ENCODE measurements at regions not wholly inside any gene's neighbourhood (a gene's known extent, or its start where the extent isn't known, plus 50 kb on each side); places are given as distances from the start of the nearest gene placed in this dataset.

DNA sequence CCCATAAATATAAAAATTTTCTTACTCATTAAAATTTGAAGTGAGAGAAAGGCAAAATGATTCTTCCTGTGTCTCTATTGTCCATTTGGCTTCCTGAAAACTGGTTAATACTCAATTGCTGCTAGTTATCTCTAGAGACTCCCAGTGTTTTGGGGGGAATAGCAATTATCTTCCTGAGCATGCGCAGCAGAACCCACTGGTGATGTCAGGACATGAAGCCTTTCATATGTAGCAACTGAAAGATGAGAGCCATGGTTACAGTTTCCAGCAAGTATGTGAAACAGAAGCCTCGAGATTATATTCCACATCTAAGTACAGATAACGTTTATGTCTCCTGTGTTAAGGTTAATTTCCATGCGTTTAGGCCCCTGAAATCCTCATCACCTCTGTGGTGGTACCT lies 254.3 kb upstream of the FIGN start:
- CTCF ChIA-PET, result interaction anchor here (0.6 kb wide), 1 partner anchor 1198 kb away, joined by 4 read pairs; no protein-coding TSS in a partner anchor
- no CpG with 5 or more reads among the region's 4 CpGs for WGBS, 2 experiments (ENCODE audit: extremely low coverage in 2 of 2, insufficient read length in 1 of 2)
- BruUV-seq (replicated peaks), result no TSS peak

More for the DNA sequence above, 254.3 kb upstream of the FIGN start:
- H4K20me1 ChIP-seq (ENCODE audit: insufficient read depth, low read length), result no peaks in the 10 kb centered on the region
- ATAC-seq (ENCODE audit: low read depth), result no peak
- no peak overlapping the region for H3K27ac ChIP-seq (ENCODE audit: insufficient read depth, low read length)
- H3K9me1 ChIP-seq (ENCODE audit: insufficient read depth, low read length), result no peaks in the 10 kb centered on the region
- no peaks in the 10 kb centered on the region for H3K36me3 ChIP-seq (ENCODE audit: control insufficient read depth, insufficient read depth, low read length)
- in situ Hi-C loops (cut with MboI; ENCODE audit: low sequenced_read_pairs), result no loop called here
- H2BK5ac ChIP-seq (ENCODE audit: low read depth, low read length, poor library complexity, severe bottlenecking), result no peak overlapping the region
- H3K4me1 ChIP-seq (ENCODE audit: control insufficient read depth, insufficient read depth, low read length), result no peaks in the 10 kb centered on the region
- peaks cover 7% of the 10 kb centered on the region; the same call in 1 of the 2 replicates for H3K9me3 ChIP-seq (ENCODE audit: control insufficient read depth, insufficient read depth, low read length)
- no peak overlapping the region for H2AK5ac ChIP-seq (ENCODE audit: low read depth, low read length)
- no peak for TF ChIP-seq MAZ (IDR thresholded peaks at IDR 0.05; ENCODE audit: borderline replicate concordance, low read depth, low read length)
- TF ChIP-seq CEBPB (IDR thresholded peaks at IDR 0.05; ENCODE audit: low read depth, low read length), result no peak
- no peak for TF ChIP-seq POLR2A (IDR thresholded peaks at IDR 0.05; ENCODE audit: low read depth, low read length)
- no peak for TF ChIP-seq BHLHE40 (IDR thresholded peaks at IDR 0.05; ENCODE audit: low read depth, low read length)
- TF ChIP-seq, protein P1, sequence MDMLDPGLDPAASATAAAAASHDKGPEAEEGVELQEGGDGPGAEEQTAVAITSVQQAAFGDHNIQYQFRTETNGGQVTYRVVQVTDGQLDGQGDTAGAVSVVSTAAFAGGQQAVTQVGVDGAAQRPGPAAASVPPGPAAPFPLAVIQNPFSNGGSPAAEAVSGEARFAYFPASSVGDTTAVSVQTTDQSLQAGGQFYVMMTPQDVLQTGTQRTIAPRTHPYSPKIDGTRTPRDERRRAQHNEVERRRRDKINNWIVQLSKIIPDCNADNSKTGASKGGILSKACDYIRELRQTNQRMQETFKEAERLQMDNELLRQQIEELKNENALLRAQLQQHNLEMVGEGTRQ (IDR thresholded peaks at IDR 0.05; ENCODE audit: low read depth, low read length), result no peak
- TF ChIP-seq MAFK (IDR thresholded peaks at IDR 0.05; ENCODE audit: low read depth, low read length), result no peak
- TF ChIP-seq RFX5 (IDR thresholded peaks at IDR 0.05; ENCODE audit: low read depth, low read length), result no peak
- TF ChIP-seq, protein P2, sequence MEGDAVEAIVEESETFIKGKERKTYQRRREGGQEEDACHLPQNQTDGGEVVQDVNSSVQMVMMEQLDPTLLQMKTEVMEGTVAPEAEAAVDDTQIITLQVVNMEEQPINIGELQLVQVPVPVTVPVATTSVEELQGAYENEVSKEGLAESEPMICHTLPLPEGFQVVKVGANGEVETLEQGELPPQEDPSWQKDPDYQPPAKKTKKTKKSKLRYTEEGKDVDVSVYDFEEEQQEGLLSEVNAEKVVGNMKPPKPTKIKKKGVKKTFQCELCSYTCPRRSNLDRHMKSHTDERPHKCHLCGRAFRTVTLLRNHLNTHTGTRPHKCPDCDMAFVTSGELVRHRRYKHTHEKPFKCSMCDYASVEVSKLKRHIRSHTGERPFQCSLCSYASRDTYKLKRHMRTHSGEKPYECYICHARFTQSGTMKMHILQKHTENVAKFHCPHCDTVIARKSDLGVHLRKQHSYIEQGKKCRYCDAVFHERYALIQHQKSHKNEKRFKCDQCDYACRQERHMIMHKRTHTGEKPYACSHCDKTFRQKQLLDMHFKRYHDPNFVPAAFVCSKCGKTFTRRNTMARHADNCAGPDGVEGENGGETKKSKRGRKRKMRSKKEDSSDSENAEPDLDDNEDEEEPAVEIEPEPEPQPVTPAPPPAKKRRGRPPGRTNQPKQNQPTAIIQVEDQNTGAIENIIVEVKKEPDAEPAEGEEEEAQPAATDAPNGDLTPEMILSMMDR (conservative IDR thresholded peaks at IDR 0.05; ENCODE audit: low read depth, low read length), result no peak
- no peak for TF ChIP-seq NFE2L2 (IDR thresholded peaks at IDR 0.05; ENCODE audit: low read depth, low read length)
- H3K4me3 ChIP-seq (ENCODE audit: insufficient read depth, low read depth, low read length), result no peak overlapping the region
- H3K27me3 ChIP-seq (ENCODE audit: control insufficient read depth, insufficient read depth, low read length), result no peaks in the 10 kb centered on the region
- H3K9ac ChIP-seq (ENCODE audit: low read depth, low read length), result no peak overlapping the region
- no peak overlapping the region for H2AK9ac ChIP-seq (replicated peaks; ENCODE audit: low read depth, low read length, poor library complexity)
- H3K4ac ChIP-seq (ENCODE audit: low read depth, low read length), result no peak overlapping the region
- no peak overlapping the region for H4K91ac ChIP-seq (ENCODE audit: insufficient read depth, low read depth, low read length)
- DNase-seq, result no peak
- intact Hi-C loops (cut with micrococcal nuclease), result no loop called here
- POLR2A ChIA-PET (ENCODE audit: unreplicated experiment), result no interaction called here
- H2BK120ac ChIP-seq (ENCODE audit: low read depth, low read length), result no peak overlapping the region
- no peak overlapping the region for H4K5ac ChIP-seq (ENCODE audit: low read depth, low read length)
- H3K18ac ChIP-seq (ENCODE audit: low read depth, low read length), result no peak overlapping the region
- H3K4me2 ChIP-seq (ENCODE audit: low read depth, low read length), result no peak overlapping the region
- dilution Hi-C loops (cut with HindIII; ENCODE audit: low sequenced_read_pairs, unreplicated experiment), result no loop called here
- no peak overlapping the region for H3K56ac ChIP-seq (ENCODE audit: extremely low read depth, insufficient read depth, low read length)
- no peak overlapping the region for H2BK20ac ChIP-seq (ENCODE audit: low read depth, low read length)
- H3K79me1 ChIP-seq (ENCODE audit: low read depth in 1 of 2, low read length in 2 of 2), result no peaks in the 10 kb centered on the region
- H2AFZ ChIP-seq (replicated peaks; ENCODE audit: low read length, poor library complexity), result no peak overlapping the region
- no peak overlapping the region for H4K8ac ChIP-seq (ENCODE audit: low read depth in 2 of 2, low read length in 2 of 2)
- no peak overlapping the region for H3K23ac ChIP-seq (ENCODE audit: low read depth, low read length)
- no peak overlapping the region for H3K14ac ChIP-seq (replicated peaks; ENCODE audit: low read depth, low read length)
- no peak overlapping the region for H2BK15ac ChIP-seq (ENCODE audit: low read depth, low read length)

Measured in IMR-90 (cell line).